ENCODE measurements at regions not wholly inside any gene's neighbourhood (a gene's known extent, or its start where the extent isn't known, plus 50 kb on each side); places are given as distances from the start of the nearest gene placed in this dataset.

- H4K5ac ChIP-seq (ENCODE audit: insufficient read length, low read depth, low read length) = no peak overlapping the region
- H2AK5ac ChIP-seq (ENCODE audit: low read depth, low read length) = no peak overlapping the region
- H3K23ac ChIP-seq (ENCODE audit: insufficient read length) = no peak overlapping the region
- no peak overlapping the region for H3K14ac ChIP-seq (ENCODE audit: insufficient read length)
- H2BK20ac ChIP-seq (ENCODE audit: low read length) = no peak overlapping the region
- no peak overlapping the region for H4K91ac ChIP-seq (replicated peaks; ENCODE audit: insufficient read length, low read length)
- H3K79me2 ChIP-seq (ENCODE audit: control insufficient read depth in 1 of 2, insufficient read depth in 2 of 2, low read length in 2 of 2) = no peaks in the 10 kb centered on the region
- no peak overlapping the region for H2BK5ac ChIP-seq (ENCODE audit: low read depth, low read length)
- 85% methylated on average over 3 of the region's 3 CpGs; no CpG with 5 or more reads in 1 of the 2 experiments for WGBS, 2 experiments (ENCODE audit: extremely low coverage in 1 of 2, insufficient coverage in 1 of 2, insufficient read length in 1 of 2, insufficient replicate concordance in 2 of 2, low coverage in 1 of 2, low lambda C conversion rate in 2 of 2, missing lambda C conversion rate in 1 of 2)
- no peak overlapping the region for H2BK120ac ChIP-seq (replicated peaks; ENCODE audit: low read depth, low read length)
- H3K23me2 ChIP-seq (ENCODE audit: low read depth, low read length) = no peaks in the 10 kb centered on the region
- H3K4me3 ChIP-seq (ENCODE audit: extremely low read depth in 1 of 4, insufficient read depth in 2 of 4, low read depth in 3 of 4, low read length in 4 of 4) = no peak overlapping the region
- no peak overlapping the region for H3K18ac ChIP-seq (ENCODE audit: extremely low read depth, low read length)
- H3K27ac ChIP-seq (ENCODE audit: low read depth, low read length) = no peak overlapping the region
- no peak overlapping the region for H3K4me2 ChIP-seq (ENCODE audit: insufficient read depth in 1 of 2, low read depth in 2 of 2, low read length in 2 of 2)
- H2BK15ac ChIP-seq (ENCODE audit: low read length) = no peak overlapping the region
- H3K56ac ChIP-seq (replicated peaks; ENCODE audit: insufficient read length, low read depth, low read length) = no peak overlapping the region
- no peaks in the 10 kb centered on the region for H3K27me3 ChIP-seq (replicated peaks in 1 of 4; ENCODE audit: control insufficient read depth in 3 of 4, extremely low read depth in 1 of 4, insufficient read depth in 3 of 4, low read length in 3 of 4)
- ChIA-PET POLR2A (ENCODE audit: partially characterized antibody) (no interaction called here), CTCF (ENCODE audit: partially characterized antibody) (interaction anchor here (0.8 to 2.6 kb wide), 7 partner anchors 9 to 833 kb away, joined by 3 to 21 read pairs (median 7); partner anchors contain the start of gene DAAM1)
- H3K4me1 ChIP-seq (replicated peaks in 1 of 4; ENCODE audit: control insufficient read depth in 3 of 4, insufficient read depth in 4 of 4, low read length in 3 of 4) = no peaks in the 10 kb centered on the region
- H3K79me1 ChIP-seq (ENCODE audit: low read depth, low read length) = no peaks in the 10 kb centered on the region
- H3K36me3 ChIP-seq (ENCODE audit: control insufficient read depth in 2 of 4, insufficient read depth in 4 of 4, low read length in 3 of 4) = no peaks in the 10 kb centered on the region
- no peak overlapping the region for H3K9ac ChIP-seq (replicated peaks in 1 of 4; ENCODE audit: extremely low read depth in 1 of 4, low read depth in 3 of 4, low read length in 3 of 4)
- no peaks in the 10 kb centered on the region for H3K9me3 ChIP-seq (ENCODE audit: insufficient read depth in 2 of 2, low read depth in 1 of 2, low read length in 1 of 2)
- FAIRE-seq (no peak), DNase-seq (ENCODE audit: low read depth in 1 of 2, low spot score in 2 of 2) (no peak)
- no peaks in the 10 kb centered on the region for H4K20me1 ChIP-seq (replicated peaks in 1 of 2; ENCODE audit: control insufficient read depth in 1 of 2, insufficient read depth in 2 of 2, low read length in 2 of 2)
- no peak overlapping the region for H2AFZ ChIP-seq (ENCODE audit: low read length)
- H4K8ac ChIP-seq (ENCODE audit: extremely low read depth, insufficient read depth, low read length) = no peak overlapping the region
- H3K4ac ChIP-seq (replicated peaks; ENCODE audit: insufficient read length, low read depth, low read length) = no peak overlapping the region
- no peak overlapping the region for H2BK12ac ChIP-seq (ENCODE audit: low read depth, low read length)
- TF ChIP-seq RFX5 (IDR thresholded peaks at IDR 0.05; ENCODE audit: borderline replicate concordance, low read depth, low read length) = no peak
- TF ChIP-seq TEAD4 (IDR thresholded peaks at IDR 0.05; ENCODE audit: low read depth, low read length) = no peak
- no peak for TF ChIP-seq CBX8 (IDR thresholded peaks at IDR 0.05; ENCODE audit: borderline replicate concordance, low read depth, low read length)
- no peak for TF ChIP-seq CEBPB (IDR thresholded peaks at IDR 0.05; ENCODE audit: low read depth, low read length)
- no peak for TF ChIP-seq FOSL1 (IDR thresholded peaks at IDR 0.05; ENCODE audit: insufficient read depth, low read depth, low read length)
- no peak for TF ChIP-seq TAF7 (optimal IDR thresholded peaks at IDR 0.05; ENCODE audit: borderline replicate concordance, low read depth, low read length)
- no peak for TF ChIP-seq HDAC6 (IDR thresholded peaks at IDR 0.05; ENCODE audit: low read depth, low read length)
- no peak for TF ChIP-seq SAP30 (IDR thresholded peaks at IDR 0.05; ENCODE audit: insufficient read depth, insufficient replicate concordance, low read length)
- TF ChIP-seq EP300 (IDR thresholded peaks at IDR 0.05; ENCODE audit: borderline replicate concordance in 1 of 2, low read depth in 2 of 2, low read length in 2 of 2) = no peak
- no peak for TF ChIP-seq ATF3 (IDR thresholded peaks at IDR 0.05; ENCODE audit: insufficient read depth, low read depth, low read length)
- TF ChIP-seq, protein P1, sequence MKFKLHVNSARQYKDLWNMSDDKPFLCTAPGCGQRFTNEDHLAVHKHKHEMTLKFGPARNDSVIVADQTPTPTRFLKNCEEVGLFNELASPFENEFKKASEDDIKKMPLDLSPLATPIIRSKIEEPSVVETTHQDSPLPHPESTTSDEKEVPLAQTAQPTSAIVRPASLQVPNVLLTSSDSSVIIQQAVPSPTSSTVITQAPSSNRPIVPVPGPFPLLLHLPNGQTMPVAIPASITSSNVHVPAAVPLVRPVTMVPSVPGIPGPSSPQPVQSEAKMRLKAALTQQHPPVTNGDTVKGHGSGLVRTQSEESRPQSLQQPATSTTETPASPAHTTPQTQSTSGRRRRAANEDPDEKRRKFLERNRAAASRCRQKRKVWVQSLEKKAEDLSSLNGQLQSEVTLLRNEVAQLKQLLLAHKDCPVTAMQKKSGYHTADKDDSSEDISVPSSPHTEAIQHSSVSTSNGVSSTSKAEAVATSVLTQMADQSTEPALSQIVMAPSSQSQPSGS (IDR thresholded peaks at IDR 0.05; ENCODE audit: low read length) = no peak
- no peak for TF ChIP-seq BACH1 (IDR thresholded peaks at IDR 0.05; ENCODE audit: low read length)
- TF ChIP-seq BRCA1 (IDR thresholded peaks at IDR 0.05; ENCODE audit: low read depth, low read length) = no peak
Measured at GRCh38 chr14:59134307-59134706, 54.2 kb upstream of the DAAM1 start.
